GM06990 (cell line): ENCODE measurements at regions not wholly inside any gene's neighbourhood (a gene's known extent, or its start where the extent isn't known, plus 50 kb on each side); places are given as distances from the start of the nearest gene placed in this dataset.
"Not testable (repeated sequence)": the region's sequence is repeated elsewhere in the genome, so short reads cannot be mapped to it uniquely, and the experiment has no call there.

ENCODE experiments used
- DNase-seq: peaks from one replicate; pipeline ENCODE4 v3.0.0-alpha.2; 2011; ENCODE audit not compliant: insufficient read length; ENCODE audit errors: extremely low read depth
- H3K27me3 ChIP-seq: replicated peaks from 2 replicates; pipeline ENCODE4 v1.6.0; 2011; ENCODE audit warnings: low read length; ENCODE audit not compliant: control insufficient read depth, insufficient read depth
- H3K36me3 ChIP-seq: 2 replicates; pipeline ENCODE4 v1.5.1; 2011; ENCODE audit warnings: low read length; ENCODE audit not compliant: control insufficient read depth, insufficient read depth
- H3K4me3 ChIP-seq: replicated peaks from 2 replicates; pipeline ENCODE4 v1.5.1; 2011; ENCODE audit warnings: low read depth, mild to moderate bottlenecking, control low read depth, low read length

- not testable (repeated sequence) for H3K36me3 ChIP-seq, H3K4me3 ChIP-seq, H3K27me3 ChIP-seq, DNase-seq
These were observed 1484.3 kb upstream of the TPTE start for GRCh38 chr21:9036966-9037587.

- H3K36me3 ChIP-seq, H3K4me3 ChIP-seq, DNase-seq, H3K27me3 ChIP-seq: not testable (repeated sequence)
These were observed 1483.5 kb upstream of the TPTE start for GRCh38 chr21:9037588-9038544.

- H3K27me3 ChIP-seq, H3K4me3 ChIP-seq, DNase-seq: not testable (repeated sequence)
These were observed 1481.6 kb upstream of the TPTE start for GRCh38 chr21:9039520-9040365.

GRCh38 chr21:9040406-9040805 lies 1481.0 kb upstream of the TPTE start:
- not testable (repeated sequence) for DNase-seq, H3K27me3 ChIP-seq, H3K4me3 ChIP-seq, H3K36me3 ChIP-seq

More at GRCh38 chr21:9039520-9040365, 1481.6 kb upstream of the TPTE start:
- not testable (repeated sequence) for H3K36me3 ChIP-seq

GRCh38 chr21:9041175-9041948 lies 1480.0 kb upstream of the TPTE start:
- H3K27me3 ChIP-seq, DNase-seq, H3K4me3 ChIP-seq, H3K36me3 ChIP-seq: not testable (repeated sequence)

- DNase-seq, H3K4me3 ChIP-seq, H3K27me3 ChIP-seq, H3K36me3 ChIP-seq: not testable (repeated sequence)
These were observed 1478.3 kb upstream of the TPTE start for GRCh38 chr21:9043089-9043488.

GRCh38 chr21:9046870-9047269 lies 1474.5 kb upstream of the TPTE start:
- H3K4me3 ChIP-seq, H3K27me3 ChIP-seq, DNase-seq, H3K36me3 ChIP-seq: not testable (repeated sequence)

- H3K27me3 ChIP-seq, DNase-seq, H3K4me3 ChIP-seq, H3K36me3 ChIP-seq: not testable (repeated sequence)
These were observed 1453.9 kb upstream of the TPTE start for GRCh38 chr21:9067515-9067914.

GRCh38 chr21:9068622-9069021 lies 1452.8 kb upstream of the TPTE start:
- H3K36me3 ChIP-seq, DNase-seq, H3K4me3 ChIP-seq, H3K27me3 ChIP-seq: not testable (repeated sequence)
